CD14-positive monocyte (primary cell): ENCODE measurements at regions not wholly inside any gene's neighbourhood (a gene's known extent, or its start where the extent isn't known, plus 50 kb on each side); places are given as distances from the start of the nearest gene placed in this dataset.

Source experiments
- DNase-seq, 3 donors: peaks; one replicate each; pipeline ENCODE4 v3.0.0-alpha.2; 2011 to 2022
- H2AFZ ChIP-seq: 2 replicates; pipeline ENCODE4 v1.6.0; 2012; ENCODE audit warnings: mild to moderate bottlenecking, low read depth, low read length, inconsistent platforms; ENCODE audit not compliant: insufficient read depth, poor library complexity, severe bottlenecking
- H3K27ac ChIP-seq, 2 donors: 1 replicate in 1 of 2; 2 replicates in 1 of 2; pipeline ENCODE4 v1.5.1; 2012 to 2013; ENCODE audit warnings: low read length in 2 of 2, control low read depth in 1 of 2, inconsistent platforms in 1 of 2, low read depth in 1 of 2, mild to moderate bottlenecking in 1 of 2
- H3K27me3 ChIP-seq, 2 donors: one replicate each; pipeline versions ENCODE4 v1.6.0 to v1.6.1; 2011 to 2013; ENCODE audit warnings: low read length in 2 of 2; ENCODE audit not compliant: control insufficient read depth in 2 of 2, insufficient read depth in 2 of 2
- H3K36me3 ChIP-seq, 2 donors: replicated peaks in 1 of 2; 1 replicate in 1 of 2; 2 replicates in 1 of 2; pipeline versions ENCODE4 v1.5.1 to v1.6.1; 2012 to 2013; ENCODE audit warnings: low read length in 2 of 2, control low read depth in 1 of 2, inconsistent platforms in 1 of 2, mild to moderate bottlenecking in 1 of 2; ENCODE audit not compliant: insufficient read depth in 2 of 2, control insufficient read depth in 1 of 2
- H3K4me1 ChIP-seq, 2 donors: 1 replicate in 1 of 2; 2 replicates in 1 of 2; pipeline versions ENCODE4 v1.5.1 to v1.6.1; 2012 to 2013; ENCODE audit warnings: low read length in 2 of 2, control low read depth in 1 of 2, inconsistent platforms in 1 of 2, mild to moderate bottlenecking in 1 of 2, moderate library complexity in 1 of 2; ENCODE audit not compliant: insufficient read depth in 2 of 2, control insufficient read depth in 1 of 2
- H3K4me2 ChIP-seq: replicated peaks from 2 replicates; pipeline ENCODE3; 2012; ENCODE audit warnings: low read length, moderate library complexity, mild to moderate bottlenecking; ENCODE audit not compliant: poor library complexity, severe bottlenecking; ENCODE audit errors: extremely low read depth
- H3K4me3 ChIP-seq, 3 experiments: fragments of 200-600 bp in 1 of 3; sonication (generic) in 1 of 3; replicated peaks in 1 of 3; 1 replicate in 2 of 3; 2 replicates in 1 of 3; pipeline ENCODE4 v1.5.1; 2011 to 2013; ENCODE audit warnings: low read length in 3 of 3, mild to moderate bottlenecking in 3 of 3, control low read depth in 2 of 3, low read depth in 2 of 3, inconsistent platforms in 1 of 3, moderate library complexity in 1 of 3
- H3K79me2 ChIP-seq: 2 replicates; pipeline ENCODE4 v1.6.0; 2012; ENCODE audit warnings: mild to moderate bottlenecking, control low read depth, inconsistent platforms, low read length, moderate library complexity; ENCODE audit not compliant: insufficient read depth
- H3K9ac ChIP-seq: 2 replicates; pipeline ENCODE4 v1.6.0; 2017; ENCODE audit warnings: low read length, mild to moderate bottlenecking; ENCODE audit not compliant: insufficient read depth, poor library complexity, severe bottlenecking
- H3K9me3 ChIP-seq, 2 donors: replicated peaks in 1 of 2; 1 replicate in 1 of 2; 2 replicates in 1 of 2; pipeline versions ENCODE4 v1.5.1 to v1.6.1; 2012 to 2013; ENCODE audit warnings: low read length in 2 of 2, control low read depth in 1 of 2; ENCODE audit not compliant: control insufficient read depth in 1 of 2, insufficient read depth in 1 of 2
- H4K20me1 ChIP-seq: 2 replicates; pipeline ENCODE4 v1.6.0; 2012; ENCODE audit warnings: mild to moderate bottlenecking, low read length, control low read depth, moderate library complexity; ENCODE audit not compliant: insufficient read depth
- H3K27ac Mint-ChIP-seq, 7 donors: one replicate each; pipeline ENCODE4 v1.8.0; 2020; ENCODE audit warnings: mild to moderate bottlenecking in 7 of 7, mixed read lengths in 7 of 7, moderate library complexity in 6 of 7, inconsistent platforms in 2 of 7
- H3K27me3 Mint-ChIP-seq, 3 donors: one replicate each; pipeline ENCODE4 v1.8.0; 2021 to 2022; ENCODE audit warnings: low read depth in 3 of 3, mild to moderate bottlenecking in 3 of 3, mixed read lengths in 3 of 3, moderate library complexity in 3 of 3, inconsistent platforms in 1 of 3
- H3K36me3 Mint-ChIP-seq, 2 donors: one replicate each; pipeline ENCODE4 v1.8.0; 2020; ENCODE audit warnings: mixed read lengths in 2 of 2, inconsistent platforms in 1 of 2, mild to moderate bottlenecking in 1 of 2
- H3K4me1 Mint-ChIP-seq: one replicate; pipeline ENCODE4 v1.8.0; 2020; ENCODE audit warnings: mild to moderate bottlenecking, mixed read lengths
- H3K4me3 Mint-ChIP-seq, 2 donors: one replicate each; pipeline ENCODE4 v1.8.0; 2020; ENCODE audit warnings: mild to moderate bottlenecking in 2 of 2, mixed read lengths in 2 of 2, moderate library complexity in 1 of 2
- H3K9me3 Mint-ChIP-seq, 7 donors: one replicate each; pipeline ENCODE4 v1.8.0; 2020 to 2022; ENCODE audit warnings: mixed read lengths in 7 of 7, mild to moderate bottlenecking in 6 of 7, moderate library complexity in 6 of 7, inconsistent platforms in 2 of 7
- WGBS: methylation state at CpG from one replicate; pipeline ENCODE4 v1.1.5; 2013; ENCODE audit warnings: missing lambda C conversion rate; ENCODE audit not compliant: insufficient coverage; 5-methylcytosine and 5-hydroxymethylcytosine counted together
- intact Hi-C, 2 donors: fragments of 100-400 bp; cut with micrococcal nuclease; formaldehyde crosslinking; loops; one replicate each; pipeline versions ENCODE4 v1.15.0 to v1.15.1; 2023
- TF ChIP-seq, protein P1 (sequence below): fragments of 200-600 bp; IDR thresholded peaks from one replicate; pipeline ENCODE4 v1.8.0; 2022; ENCODE audit warnings: antibody characterized with exemption, mild to moderate bottlenecking

DNA sequence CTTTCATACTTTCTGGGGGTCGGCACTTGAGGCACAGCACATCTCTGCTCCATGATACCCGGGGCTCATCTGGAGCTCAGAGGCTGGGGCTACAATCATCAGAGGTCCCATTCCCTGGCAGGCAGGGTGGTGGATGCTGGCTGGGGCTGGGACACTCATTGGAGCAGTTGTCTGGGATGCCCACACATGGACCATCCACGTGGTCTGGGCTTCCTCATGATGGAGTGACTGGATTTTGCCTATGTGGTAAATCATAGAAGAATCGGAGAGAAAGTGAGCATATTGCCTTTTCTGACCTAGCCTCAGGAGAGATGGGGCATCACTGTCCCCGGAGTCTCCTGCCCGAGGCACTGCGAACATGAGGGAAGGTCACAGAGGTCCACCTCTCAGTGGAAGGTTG is 91.4 kb upstream of the IRS2 start:
- no peak overlapping the region for H3K4me3 ChIP-seq
- H3K27me3 ChIP-seq = no peaks in the 10 kb centered on the region
- 100% methylated on average over 3 of the region's 7 CpGs for WGBS
- no peaks in the 10 kb centered on the region for H3K4me1 Mint-ChIP-seq
- H3K9me3 ChIP-seq = no peaks in the 10 kb centered on the region
- H3K4me1 ChIP-seq = no peaks in the 10 kb centered on the region
- TF ChIP-seq, protein P1, sequence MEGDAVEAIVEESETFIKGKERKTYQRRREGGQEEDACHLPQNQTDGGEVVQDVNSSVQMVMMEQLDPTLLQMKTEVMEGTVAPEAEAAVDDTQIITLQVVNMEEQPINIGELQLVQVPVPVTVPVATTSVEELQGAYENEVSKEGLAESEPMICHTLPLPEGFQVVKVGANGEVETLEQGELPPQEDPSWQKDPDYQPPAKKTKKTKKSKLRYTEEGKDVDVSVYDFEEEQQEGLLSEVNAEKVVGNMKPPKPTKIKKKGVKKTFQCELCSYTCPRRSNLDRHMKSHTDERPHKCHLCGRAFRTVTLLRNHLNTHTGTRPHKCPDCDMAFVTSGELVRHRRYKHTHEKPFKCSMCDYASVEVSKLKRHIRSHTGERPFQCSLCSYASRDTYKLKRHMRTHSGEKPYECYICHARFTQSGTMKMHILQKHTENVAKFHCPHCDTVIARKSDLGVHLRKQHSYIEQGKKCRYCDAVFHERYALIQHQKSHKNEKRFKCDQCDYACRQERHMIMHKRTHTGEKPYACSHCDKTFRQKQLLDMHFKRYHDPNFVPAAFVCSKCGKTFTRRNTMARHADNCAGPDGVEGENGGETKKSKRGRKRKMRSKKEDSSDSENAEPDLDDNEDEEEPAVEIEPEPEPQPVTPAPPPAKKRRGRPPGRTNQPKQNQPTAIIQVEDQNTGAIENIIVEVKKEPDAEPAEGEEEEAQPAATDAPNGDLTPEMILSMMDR = no peak
- H3K27ac Mint-ChIP-seq = no peak overlapping the region
- intact Hi-C loops = no loop called here
- no peak overlapping the region for H2AFZ ChIP-seq
- H3K27me3 Mint-ChIP-seq = peaks cover 8 to 16% (median 9%) of the 10 kb centered on the region in 3 donors
- H3K36me3 ChIP-seq = no peaks in the 10 kb centered on the region
- H4K20me1 ChIP-seq = no peaks in the 10 kb centered on the region
- no peak overlapping the region for H3K27ac ChIP-seq
- H3K36me3 Mint-ChIP-seq = no peaks in the 10 kb centered on the region
- H3K9ac ChIP-seq = no peak overlapping the region
- H3K79me2 ChIP-seq = no peaks in the 10 kb centered on the region
- H3K4me3 Mint-ChIP-seq = no peak overlapping the region
- H3K9me3 Mint-ChIP-seq = peaks cover 0 to 2% (median 0%) of the 10 kb centered on the region in 7 donors
- DNase-seq = no peak
- H3K4me2 ChIP-seq = no peak overlapping the region

DNA sequence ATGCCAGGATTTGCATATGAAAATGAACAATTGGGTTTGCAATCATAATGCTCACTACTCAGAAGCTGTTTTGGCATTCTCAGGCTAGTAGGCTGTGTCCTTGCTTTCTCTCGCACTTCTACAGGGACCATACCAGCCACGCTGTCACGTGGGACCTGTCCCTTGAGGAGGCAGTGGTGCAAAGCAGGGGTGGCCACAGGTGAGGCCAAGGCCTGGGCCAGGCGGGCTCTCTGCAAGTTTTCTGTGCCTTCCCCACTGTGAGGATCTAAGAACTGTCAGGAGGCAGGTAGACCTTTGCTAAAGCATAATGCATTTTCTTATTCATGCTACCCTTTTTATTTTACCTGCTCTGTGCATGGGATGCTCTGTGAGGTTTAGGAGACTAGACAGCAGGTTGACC is 89.4 kb upstream of the IRS2 start:
- H3K9ac ChIP-seq = no peak overlapping the region
- Mint-ChIP-seq H3K4me3 (no peak overlapping the region), H3K27me3 (peaks cover 7 to 14% (median 7%) of the 10 kb centered on the region in 3 donors), H3K36me3 (no peaks in the 10 kb centered on the region), H3K9me3 (peaks cover 0 to 2% (median 0%) of the 10 kb centered on the region in 7 donors), H3K27ac (no peak overlapping the region), H3K4me1 (no peaks in the 10 kb centered on the region)
- no peak overlapping the region for H3K27ac ChIP-seq
- no peaks in the 10 kb centered on the region for H4K20me1 ChIP-seq
- intact Hi-C loops = no loop called here
- H3K4me2 ChIP-seq = no peak overlapping the region
- no peaks in the 10 kb centered on the region for H3K27me3 ChIP-seq
- TF ChIP-seq, protein P1 = no peak
- H3K79me2 ChIP-seq = no peaks in the 10 kb centered on the region
- no peaks in the 10 kb centered on the region for H3K36me3 ChIP-seq
- no peak for DNase-seq
- no peak overlapping the region for H2AFZ ChIP-seq
- no peaks in the 10 kb centered on the region for H3K9me3 ChIP-seq
- H3K4me1 ChIP-seq = no peaks in the 10 kb centered on the region
- WGBS = 96% methylated on average over 4 of the region's 4 CpGs
- no peak overlapping the region for H3K4me3 ChIP-seq
